IPS-NIHi11 (cell line): ENCODE measurements at regions not wholly inside any gene's neighbourhood (a gene's known extent, or its start where the extent isn't known, plus 50 kb on each side); places are given as distances from the start of the nearest gene placed in this dataset.
"Not testable (repeated sequence)": the region's sequence is repeated elsewhere in the genome, so short reads cannot be mapped to it uniquely, and the experiment has no call there.

Experiments
- DNase-seq: peaks from one replicate; pipeline ENCODE4 v3.0.0; 2012; ENCODE audit warnings: mixed read lengths, low spot score

GRCh38 chr6:81344026-81344425 is 408.5 kb downstream of the TENT5A start:
- not testable (repeated sequence) for DNase-seq

DNA sequence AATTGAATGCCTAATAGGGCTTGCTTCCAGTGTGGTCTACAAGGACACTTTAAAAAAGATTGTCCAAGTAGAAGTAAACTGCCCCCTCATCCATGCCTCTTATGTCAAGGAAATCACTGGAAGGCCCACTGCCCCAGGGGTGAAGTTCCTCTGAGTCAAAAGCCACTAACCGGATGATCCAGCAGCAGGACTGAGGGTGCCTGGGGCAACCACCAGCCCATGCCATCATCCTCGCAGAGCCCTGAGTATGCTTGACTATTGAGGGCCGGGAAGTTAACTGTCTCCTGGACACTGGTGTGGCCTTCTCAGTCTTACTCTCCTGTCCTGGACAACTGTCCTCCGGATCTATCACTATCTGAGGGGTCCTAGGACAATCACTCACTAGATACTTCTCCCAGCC is 411.5 kb downstream of the TENT5A start:
- DNase-seq: no peak

DNA sequence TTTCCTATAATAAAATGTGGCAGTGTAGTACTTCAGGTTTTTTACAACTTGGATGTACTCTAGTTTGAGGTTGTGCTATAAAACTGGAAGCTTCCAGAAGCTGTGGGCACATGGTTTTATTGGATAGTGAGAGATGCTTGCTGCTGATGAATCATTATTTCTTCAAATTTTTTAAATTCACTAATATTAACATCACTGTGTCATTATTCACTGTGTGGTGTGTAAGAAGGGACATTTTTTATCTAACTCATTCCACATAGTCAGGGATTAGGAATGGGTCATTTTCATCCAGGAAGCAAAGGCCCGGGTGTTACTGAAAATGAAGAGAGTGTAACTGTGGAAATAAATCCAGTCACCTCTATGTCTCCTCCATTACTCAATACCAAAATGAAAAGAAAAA is 421.0 kb downstream of the TENT5A start:
- DNase-seq: no peak

DNA sequence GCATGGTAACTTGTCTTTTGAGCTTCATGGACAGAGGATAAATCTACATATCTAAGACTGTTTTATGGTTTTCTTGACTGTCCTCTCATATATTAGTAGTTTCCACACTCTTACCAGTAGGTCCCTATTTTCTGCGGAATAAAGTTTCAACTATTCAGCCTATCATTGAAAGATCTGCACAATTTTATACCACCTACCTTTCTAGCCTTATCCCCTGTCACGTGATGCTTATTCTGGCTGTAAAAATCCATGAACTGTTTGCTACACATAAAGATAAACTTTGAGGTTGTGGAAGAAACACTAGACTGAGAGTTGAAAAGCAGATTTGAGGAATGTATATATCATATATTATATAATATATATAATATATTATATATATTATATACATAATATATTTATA is 423.8 kb downstream of the TENT5A start:
- no peak for DNase-seq

- DNase-seq: no peak
Observed at GRCh38 chr6:81326881-81327561, 425.5 kb downstream of the TENT5A start.

- no peak for DNase-seq
Observed at GRCh38 chr6:81309811-81310210, 442.7 kb downstream of the TENT5A start.

DNA sequence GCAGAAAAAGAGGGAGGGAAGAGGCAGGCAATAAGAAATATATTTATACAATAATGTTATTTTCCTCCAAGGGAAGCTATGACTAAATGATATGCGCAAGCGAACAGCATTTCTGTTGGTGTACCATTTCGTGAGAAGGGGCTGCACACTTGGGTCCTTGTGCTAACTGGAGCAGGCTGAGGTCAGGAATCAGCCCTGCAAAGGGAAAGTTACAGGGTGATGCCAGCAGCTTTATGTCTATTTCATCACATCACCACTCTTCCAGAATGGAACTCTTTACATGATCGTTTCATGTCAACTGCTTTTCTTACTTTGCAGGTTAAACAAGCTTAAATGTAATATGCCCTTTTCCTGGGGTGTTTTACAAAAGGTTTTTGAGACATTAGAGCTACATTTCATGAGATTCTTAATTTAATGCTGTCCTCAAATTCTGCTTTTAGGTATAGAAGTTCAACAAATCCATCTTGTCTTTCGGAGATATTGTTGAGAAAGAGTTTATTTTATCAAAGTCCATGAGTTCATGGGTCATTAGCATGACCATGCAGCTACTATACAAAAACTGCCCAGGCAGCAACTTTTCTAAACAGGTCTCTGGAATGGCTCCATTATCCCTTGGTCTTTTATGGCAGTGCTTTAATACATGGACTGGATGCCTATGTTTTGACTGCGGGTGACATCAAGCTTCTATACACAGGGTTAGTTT is 443.8 kb downstream of the TENT5A start:
- DNase-seq: no peak

DNA sequence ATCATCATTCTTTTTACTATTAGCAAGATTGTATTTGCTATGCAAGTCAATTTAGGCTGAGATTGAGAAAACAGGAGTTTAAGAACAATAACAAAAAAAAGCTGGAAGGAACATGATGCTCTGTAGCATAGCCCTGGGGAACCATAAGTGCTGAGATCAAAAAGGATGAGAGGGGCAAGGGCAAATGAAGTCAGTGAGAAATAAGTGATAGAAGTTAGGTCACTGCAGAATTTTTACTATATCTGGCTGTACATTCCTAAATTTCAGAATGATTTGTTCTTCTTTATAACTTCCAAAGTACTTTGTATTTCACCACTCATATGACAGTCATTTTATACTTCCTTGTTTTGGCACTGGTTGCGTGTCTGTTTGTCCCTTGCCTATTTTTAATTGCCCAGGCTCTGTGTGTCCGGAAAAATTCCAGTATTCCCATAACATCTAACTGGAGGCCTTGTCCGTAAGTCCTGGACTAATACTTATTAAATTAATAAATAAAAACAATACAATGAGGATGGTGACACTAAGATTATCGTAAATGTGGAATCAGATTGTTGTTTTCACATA is 444.7 kb downstream of the TENT5A start:
- DNase-seq: no peak

GRCh38 chr6:81304466-81304865 is 448.0 kb downstream of the TENT5A start:
- DNase-seq: no peak

GRCh38 chr6:81300961-81301360 is 451.5 kb downstream of the TENT5A start:
- no peak for DNase-seq

GRCh38 chr6:81298751-81299150 is 453.7 kb downstream of the TENT5A start:
- no peak for DNase-seq

GRCh38 chr6:81295310-81295709 is 457.2 kb downstream of the TENT5A start:
- DNase-seq: no peak

- no peak for DNase-seq
Observed at GRCh38 chr6:81293896-81294295, 458.6 kb downstream of the TENT5A start.

- DNase-seq: no peak
Observed at GRCh38 chr6:81289229-81289628, 463.3 kb downstream of the TENT5A start.

DNA sequence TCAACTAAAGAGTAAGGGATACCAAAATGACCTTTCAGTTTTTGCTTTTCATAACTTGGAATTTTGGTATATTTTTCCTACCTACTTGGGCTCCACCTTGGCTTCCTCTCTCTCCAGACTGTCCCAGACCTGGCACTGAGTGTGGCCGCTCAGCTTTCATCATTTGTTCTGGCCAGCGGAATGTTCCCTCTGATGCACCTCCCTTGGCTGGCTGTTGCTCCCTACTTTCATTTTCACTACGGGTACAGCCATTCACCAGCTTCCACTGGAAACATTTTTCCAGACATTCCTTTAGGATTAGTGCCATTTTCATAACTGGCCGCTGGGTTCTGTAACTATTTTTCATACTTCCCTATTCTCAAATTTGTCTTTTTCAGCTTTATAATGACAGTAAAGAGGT is 487.4 kb downstream of the TENT5A start:
- DNase-seq: no peak

DNA sequence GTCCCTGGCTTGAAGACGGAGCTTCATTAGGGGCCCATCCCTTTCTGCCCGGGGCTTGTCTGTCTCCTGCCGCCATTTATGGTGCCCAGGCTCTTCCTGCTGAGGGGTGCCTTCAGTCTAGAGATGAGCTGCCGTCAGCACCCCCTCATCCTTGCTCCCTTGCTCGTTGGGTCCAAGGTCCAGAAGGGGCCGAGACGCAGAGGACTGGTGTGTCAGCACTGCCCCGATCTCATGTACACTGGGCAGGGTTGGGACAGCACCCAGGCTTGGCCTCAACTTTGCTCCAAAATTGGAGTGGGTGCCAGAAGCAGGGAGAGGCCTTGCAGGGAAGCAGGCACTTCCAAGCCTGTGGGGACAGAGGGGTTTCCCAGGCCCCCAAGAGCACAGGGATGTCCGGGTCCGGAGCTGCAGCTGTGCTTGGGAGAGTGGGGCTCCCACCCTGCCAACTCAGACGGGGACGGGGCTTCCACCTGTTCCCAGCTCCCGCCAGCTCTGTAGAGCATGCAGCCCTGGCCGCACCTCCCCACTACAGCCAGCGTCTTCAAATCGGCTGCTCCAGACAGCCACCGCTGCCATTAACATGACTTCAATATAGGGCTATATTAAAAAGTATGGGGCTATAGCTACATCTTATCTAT is 488.8 kb downstream of the TENT5A start:
- DNase-seq: no peak

DNA sequence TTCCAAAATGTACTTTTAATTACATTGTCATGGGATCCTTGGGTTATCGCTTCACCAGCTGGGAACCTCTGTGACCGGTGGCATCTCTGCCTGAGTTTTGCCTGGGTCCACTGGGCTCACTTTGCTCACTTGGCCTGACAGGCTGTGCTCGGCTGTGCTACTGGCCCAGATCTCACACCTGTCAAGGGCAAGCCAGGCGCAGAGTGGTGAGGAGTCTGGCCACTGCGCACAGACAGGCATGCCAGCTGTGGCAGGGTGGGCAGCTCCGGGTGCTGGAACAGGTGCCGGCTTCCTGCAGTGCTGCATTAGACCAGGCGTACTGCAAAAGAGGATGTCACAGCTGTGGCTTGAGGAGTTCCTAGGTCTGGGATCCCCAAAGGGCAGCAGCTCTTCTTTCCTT is 489.8 kb downstream of the TENT5A start:
- DNase-seq: no peak

DNA sequence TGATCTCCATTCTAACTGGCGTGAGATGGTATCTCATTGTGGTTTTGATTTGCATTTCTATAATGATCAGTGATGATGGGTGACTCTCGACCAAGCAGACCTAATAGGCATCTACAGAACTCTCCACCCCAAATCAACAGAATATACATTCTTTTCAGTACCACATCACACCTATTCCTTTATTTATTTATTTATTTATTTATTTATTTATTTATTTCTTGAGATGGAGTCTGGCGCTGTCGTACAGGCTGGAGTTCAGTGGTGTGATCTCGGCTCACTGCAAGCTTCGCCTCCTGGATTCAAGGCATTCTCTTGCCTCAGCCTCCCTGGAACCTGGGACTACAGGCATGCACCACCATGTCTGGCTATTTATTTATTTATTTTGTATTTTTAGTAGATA is 496.3 kb downstream of the TENT5A start:
- not testable (repeated sequence) for DNase-seq

GRCh38 chr6:81253821-81254220 is 498.7 kb downstream of the TENT5A start:
- no peak for DNase-seq

DNA sequence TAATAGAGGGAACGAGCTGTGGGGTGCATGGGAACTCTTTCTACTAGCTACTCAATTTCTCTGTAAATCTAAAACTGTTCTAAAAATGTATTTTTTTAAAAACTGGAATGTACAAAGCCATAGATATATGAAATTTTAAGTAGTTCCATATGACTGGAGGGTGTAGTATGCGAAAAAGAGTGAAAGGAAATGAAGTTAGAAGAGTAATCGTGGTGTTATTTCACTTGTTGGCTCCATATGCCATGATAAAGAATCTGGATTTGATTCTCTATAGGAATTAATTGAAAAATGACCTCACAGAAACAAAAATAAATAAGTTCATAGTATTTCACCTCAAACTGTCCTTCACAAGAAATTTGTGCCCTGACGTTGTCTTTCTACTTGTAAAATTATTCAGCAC is 500.2 kb downstream of the TENT5A start:
- DNase-seq: no peak

GRCh38 chr6:81246200-81246599 is 506.3 kb downstream of the TENT5A start:
- no peak for DNase-seq

DNA sequence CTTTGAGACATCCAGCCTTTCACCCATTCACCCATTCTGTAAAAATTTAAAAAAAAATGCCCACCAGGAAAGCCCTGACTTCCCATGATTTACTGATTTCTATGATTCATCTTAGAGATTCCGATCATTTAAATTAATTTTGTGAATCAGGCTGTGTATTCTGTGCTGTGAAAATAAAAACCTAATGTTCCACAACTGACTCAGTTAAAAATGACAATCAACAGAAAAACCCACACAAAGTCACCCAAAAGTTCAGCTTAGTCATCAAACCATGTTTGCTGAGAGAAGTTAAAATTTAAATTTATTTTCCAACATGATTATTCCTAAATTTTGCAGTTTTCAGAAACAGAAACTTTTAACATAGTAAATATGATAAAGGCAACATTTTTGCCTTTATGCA is 509.9 kb downstream of the TENT5A start:
- no peak for DNase-seq
